ENCODE measurements at regions not wholly inside any gene's neighbourhood (a gene's known extent, or its start where the extent isn't known, plus 50 kb on each side); places are given as distances from the start of the nearest gene placed in this dataset.

- H3K9me3 ChIP-seq = peaks cover 0 to 6% (median 2%) of the 10 kb centered on the region in 4 donors
- no peak for DNase-seq (ENCODE audit: extremely low spot score)
- WGBS = 100% methylated on average over 1 of the region's 1 CpG
- no peaks in the 10 kb centered on the region for H3K36me3 ChIP-seq
- no peak for TF ChIP-seq POLR2AphosphoS5 (IDR thresholded peaks at IDR 0.05)
- no peak for TF ChIP-seq EP300 (IDR thresholded peaks at IDR 0.05)
- no peak for TF ChIP-seq POLR2A (IDR thresholded peaks at IDR 0.05; ENCODE audit: low read depth)
- no peak for TF ChIP-seq CTCF (IDR thresholded peaks at IDR 0.05)
- no peak overlapping the region for H3K4me3 ChIP-seq
- peaks cover 0 to under 1% (median 0%) of the 10 kb centered on the region in 4 donors for H3K4me1 ChIP-seq
- no peak overlapping the region for H3K27ac ChIP-seq (replicated peaks in 1 of 4)
- intact Hi-C loops (cut with DNase I) = no loop called here
- H3K27me3 ChIP-seq = no peaks in the 10 kb centered on the region
These were observed 203.8 kb upstream of the FAM3C start for GRCh38 chr7:121599887-121600286.

DNA sequence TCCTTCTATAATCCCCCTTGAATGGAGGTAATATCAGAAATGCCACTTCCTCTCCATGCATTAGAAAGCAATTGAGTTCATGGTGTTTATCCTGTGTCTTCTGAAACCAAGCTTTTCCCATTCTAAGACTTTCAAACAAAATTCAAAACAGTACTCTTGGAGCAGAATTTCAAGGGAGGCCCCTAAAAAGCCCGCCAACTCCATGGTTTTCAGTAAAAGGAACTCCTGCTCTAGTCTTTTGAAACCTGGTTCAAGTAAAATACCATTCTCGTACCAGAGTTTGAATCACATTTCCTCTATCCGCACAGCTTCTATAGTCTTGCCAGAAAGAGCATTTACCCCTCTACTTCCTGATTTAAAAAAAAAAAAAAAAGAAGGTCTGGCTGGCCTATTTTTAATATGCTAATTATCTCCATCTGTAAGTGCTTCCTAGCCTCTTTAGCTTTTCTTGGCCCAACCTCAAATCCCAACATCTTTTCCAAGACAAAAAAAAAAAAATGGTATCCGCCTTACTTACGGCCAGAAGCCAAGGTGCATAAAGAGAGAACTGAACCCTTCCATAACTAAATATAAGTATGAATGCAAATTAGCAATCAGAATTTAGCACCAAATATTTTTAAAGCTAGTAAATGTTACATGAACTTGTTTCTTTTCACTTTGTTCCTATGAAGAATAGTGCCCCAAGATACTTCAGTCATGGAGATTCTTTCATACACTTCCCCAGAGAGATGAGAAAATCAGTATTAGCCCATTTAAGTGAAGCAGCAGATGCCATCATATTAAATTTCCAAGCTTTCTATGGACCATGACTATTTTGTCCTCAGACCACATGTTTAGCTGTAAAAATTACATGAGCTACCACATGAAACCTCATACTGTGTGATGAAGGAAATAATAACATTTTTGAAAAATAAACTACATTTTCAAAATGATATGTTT, 199.9 kb upstream of the FAM3C start:
- Histone ChIP-seq H3K27ac (replicated peaks in 1 of 4) (no peak overlapping the region), H3K4me3 (no peak overlapping the region), H3K9me3 (peaks cover 0 to 6% (median 2%) of the 10 kb centered on the region in 4 donors), H3K27me3 (no peaks in the 10 kb centered on the region), H3K4me1 (no peaks in the 10 kb centered on the region), H3K36me3 (no peaks in the 10 kb centered on the region)
- WGBS = 75% methylated on average over 5 of the region's 5 CpGs
- intact Hi-C loops (cut with DNase I) = no loop called here
- DNase-seq (ENCODE audit: extremely low spot score) = no peak
- no peak for TF ChIP-seq POLR2AphosphoS5 (IDR thresholded peaks at IDR 0.05)
- no peak for TF ChIP-seq EP300 (IDR thresholded peaks at IDR 0.05)
- TF ChIP-seq POLR2A (IDR thresholded peaks at IDR 0.05; ENCODE audit: low read depth) = no peak
- no peak for TF ChIP-seq CTCF (IDR thresholded peaks at IDR 0.05)

DNA sequence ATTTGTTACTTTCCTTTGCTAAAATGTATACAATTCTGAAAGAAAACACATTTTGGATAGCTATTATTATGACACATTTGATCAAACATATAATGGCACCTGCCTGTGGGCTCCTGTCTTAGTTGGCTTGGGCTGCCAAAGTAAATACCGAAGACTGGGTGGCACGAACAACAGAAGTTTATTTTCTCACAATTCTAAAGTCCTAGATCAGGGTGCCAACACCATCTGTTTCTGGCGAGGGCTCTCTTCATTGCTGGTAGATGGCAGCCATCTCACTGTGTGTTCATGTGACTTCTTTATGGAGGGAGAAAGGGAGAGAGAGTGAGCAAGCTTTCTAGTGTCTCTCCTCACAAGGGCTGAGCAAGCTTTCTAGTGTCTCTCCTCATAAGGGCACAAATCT, 195.8 kb upstream of the FAM3C start:
- Histone ChIP-seq H3K27ac (replicated peaks in 1 of 4) (no peak overlapping the region), H3K36me3 (no peaks in the 10 kb centered on the region), H3K4me1 (no peaks in the 10 kb centered on the region), H3K4me3 (no peak overlapping the region), H3K27me3 (no peaks in the 10 kb centered on the region), H3K9me3 (no peaks in the 10 kb centered on the region)
- intact Hi-C loops (cut with DNase I) = no loop called here
- no peak for TF ChIP-seq CTCF (IDR thresholded peaks at IDR 0.05)
- TF ChIP-seq POLR2AphosphoS5 (IDR thresholded peaks at IDR 0.05) = no peak
- TF ChIP-seq EP300 (IDR thresholded peaks at IDR 0.05) = no peak
- no peak for TF ChIP-seq POLR2A (IDR thresholded peaks at IDR 0.05; ENCODE audit: low read depth)
- WGBS = 86% methylated on average over 3 of the region's 3 CpGs
- no peak for DNase-seq (ENCODE audit: extremely low spot score)

DNA sequence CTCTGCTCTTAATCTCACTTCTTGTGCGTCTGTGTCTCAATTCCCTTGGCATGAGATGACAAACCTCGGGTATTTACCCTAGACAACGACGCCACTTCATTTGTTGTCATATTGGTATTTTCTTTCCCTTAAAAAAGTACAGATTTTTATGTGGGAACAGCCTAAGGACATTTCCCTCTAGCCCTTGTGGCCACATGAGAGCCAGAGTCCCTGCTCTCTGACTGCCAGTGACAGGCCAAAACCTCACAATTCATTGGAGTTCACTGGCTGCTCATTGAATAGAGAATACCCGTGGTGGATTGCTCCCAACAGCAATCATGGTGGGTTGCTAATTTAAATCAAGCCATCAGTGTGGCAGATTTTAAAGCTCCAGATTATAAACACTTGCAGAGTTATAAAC, 191.3 kb upstream of the FAM3C start:
- no peak overlapping the region for H3K4me3 ChIP-seq
- H3K27me3 ChIP-seq = no peaks in the 10 kb centered on the region
- H3K4me1 ChIP-seq = no peaks in the 10 kb centered on the region
- no peak overlapping the region for H3K27ac ChIP-seq (replicated peaks in 1 of 4)
- no peak for DNase-seq (ENCODE audit: extremely low spot score)
- intact Hi-C loops (cut with DNase I) = no loop called here
- no peaks in the 10 kb centered on the region for H3K36me3 ChIP-seq
- no peaks in the 10 kb centered on the region for H3K9me3 ChIP-seq
- WGBS = 85% methylated on average over 5 of the region's 5 CpGs
- TF ChIP-seq POLR2A (IDR thresholded peaks at IDR 0.05; ENCODE audit: low read depth) (no peak), CTCF (IDR thresholded peaks at IDR 0.05) (no peak), POLR2AphosphoS5 (IDR thresholded peaks at IDR 0.05) (no peak), EP300 (IDR thresholded peaks at IDR 0.05) (no peak)

All from esophagus muscularis mucosa (tissue), 4 donors.